ENCODE measurements at regions not wholly inside any gene's neighbourhood (a gene's known extent, or its start where the extent isn't known, plus 50 kb on each side); places are given as distances from the start of the nearest gene placed in this dataset.

DNA sequence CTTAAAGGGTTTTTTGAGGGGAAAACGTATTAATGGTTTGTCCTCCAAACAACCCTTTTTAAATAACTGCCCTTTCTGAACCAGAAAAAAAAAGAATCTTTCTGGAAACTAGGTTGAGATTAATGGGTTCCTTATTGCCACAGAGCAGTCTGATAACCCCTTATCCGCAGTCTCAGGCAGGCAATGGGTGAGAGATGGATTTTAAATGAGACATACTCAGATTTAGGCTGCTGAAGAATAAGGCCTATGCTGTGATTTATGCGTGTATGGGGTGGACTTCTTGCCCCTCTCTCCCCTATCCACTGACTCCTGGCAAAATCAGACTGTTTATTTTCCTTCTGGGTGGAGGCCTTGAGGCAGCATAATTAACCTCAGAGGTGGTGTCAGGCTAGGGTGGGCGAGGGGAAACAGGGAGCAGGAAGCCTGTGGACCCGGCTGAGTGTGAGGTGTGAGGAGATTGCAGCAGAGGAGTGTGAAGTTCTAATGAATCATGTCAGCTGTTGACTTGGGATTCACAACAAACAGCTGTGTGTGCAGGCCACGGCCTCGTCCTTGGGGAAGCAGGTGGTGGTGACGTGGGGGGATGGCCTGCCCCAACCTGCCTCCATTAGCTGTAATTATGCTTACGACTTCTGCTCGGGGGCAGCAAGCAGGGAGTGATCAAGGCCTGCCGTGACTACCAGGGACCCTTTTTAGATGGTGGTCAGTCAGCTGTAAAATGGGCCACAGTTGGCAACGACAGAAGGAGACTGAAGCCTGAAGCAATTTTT lies 196.4 kb downstream of the SEMA6A start:
- DNase-seq (ENCODE audit: low read depth) = no peak
- no peaks in the 10 kb centered on the region for H3K27me3 ChIP-seq (ENCODE audit: control insufficient read depth, insufficient read depth, low read length)
- H3K4me3 ChIP-seq (ENCODE audit: low read depth, low read length) = no peak overlapping the region
- H3K36me3 ChIP-seq (ENCODE audit: control insufficient read depth, insufficient read depth, low read length) = no peaks in the 10 kb centered on the region
- TF ChIP-seq, protein P1, sequence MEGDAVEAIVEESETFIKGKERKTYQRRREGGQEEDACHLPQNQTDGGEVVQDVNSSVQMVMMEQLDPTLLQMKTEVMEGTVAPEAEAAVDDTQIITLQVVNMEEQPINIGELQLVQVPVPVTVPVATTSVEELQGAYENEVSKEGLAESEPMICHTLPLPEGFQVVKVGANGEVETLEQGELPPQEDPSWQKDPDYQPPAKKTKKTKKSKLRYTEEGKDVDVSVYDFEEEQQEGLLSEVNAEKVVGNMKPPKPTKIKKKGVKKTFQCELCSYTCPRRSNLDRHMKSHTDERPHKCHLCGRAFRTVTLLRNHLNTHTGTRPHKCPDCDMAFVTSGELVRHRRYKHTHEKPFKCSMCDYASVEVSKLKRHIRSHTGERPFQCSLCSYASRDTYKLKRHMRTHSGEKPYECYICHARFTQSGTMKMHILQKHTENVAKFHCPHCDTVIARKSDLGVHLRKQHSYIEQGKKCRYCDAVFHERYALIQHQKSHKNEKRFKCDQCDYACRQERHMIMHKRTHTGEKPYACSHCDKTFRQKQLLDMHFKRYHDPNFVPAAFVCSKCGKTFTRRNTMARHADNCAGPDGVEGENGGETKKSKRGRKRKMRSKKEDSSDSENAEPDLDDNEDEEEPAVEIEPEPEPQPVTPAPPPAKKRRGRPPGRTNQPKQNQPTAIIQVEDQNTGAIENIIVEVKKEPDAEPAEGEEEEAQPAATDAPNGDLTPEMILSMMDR (IDR thresholded peaks at IDR 0.05; ENCODE audit: insufficient read depth, low read length, poor library complexity, severe bottlenecking) = no peak

- Histone ChIP-seq H3K4me3 (ENCODE audit: low read depth, low read length) (no peak overlapping the region), H3K27me3 (ENCODE audit: control insufficient read depth, insufficient read depth, low read length) (no peaks in the 10 kb centered on the region), H3K36me3 (ENCODE audit: control insufficient read depth, insufficient read depth, low read length) (no peaks in the 10 kb centered on the region)
- no peak for DNase-seq (ENCODE audit: low read depth)
- TF ChIP-seq, protein P1 (IDR thresholded peaks at IDR 0.05; ENCODE audit: insufficient read depth, low read length, poor library complexity, severe bottlenecking) = no peak
Observed at GRCh38 chr5:116377276-116378006, 197.2 kb downstream of the SEMA6A start.

DNA sequence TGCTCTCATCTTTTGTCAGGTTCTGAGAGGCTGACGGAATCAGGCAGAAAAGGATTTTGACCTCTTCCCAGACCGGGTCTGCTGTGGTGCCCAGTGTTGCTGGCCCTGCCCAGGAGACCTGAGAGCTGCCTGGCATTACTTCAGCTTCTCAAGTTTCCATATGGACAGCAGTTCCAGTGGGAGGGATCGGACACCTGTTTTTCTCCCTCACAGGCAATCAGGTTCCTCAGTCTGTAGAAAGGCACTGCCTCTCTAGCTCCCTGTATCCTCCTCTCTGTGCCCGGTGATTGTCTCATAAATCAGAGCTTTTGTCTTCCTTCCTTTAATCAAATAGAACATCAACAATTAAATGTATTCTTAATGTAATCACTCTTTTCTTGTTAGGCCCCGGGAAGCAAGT lies 198.7 kb downstream of the SEMA6A start:
- DNase-seq (ENCODE audit: low read depth) = no peak
- TF ChIP-seq, protein P1 (IDR thresholded peaks at IDR 0.05; ENCODE audit: insufficient read depth, low read length, poor library complexity, severe bottlenecking) = no peak
- Histone ChIP-seq H3K27me3 (ENCODE audit: control insufficient read depth, insufficient read depth, low read length) (no peaks in the 10 kb centered on the region), H3K4me3 (ENCODE audit: low read depth, low read length) (no peak overlapping the region), H3K36me3 (ENCODE audit: control insufficient read depth, insufficient read depth, low read length) (no peaks in the 10 kb centered on the region)

DNA sequence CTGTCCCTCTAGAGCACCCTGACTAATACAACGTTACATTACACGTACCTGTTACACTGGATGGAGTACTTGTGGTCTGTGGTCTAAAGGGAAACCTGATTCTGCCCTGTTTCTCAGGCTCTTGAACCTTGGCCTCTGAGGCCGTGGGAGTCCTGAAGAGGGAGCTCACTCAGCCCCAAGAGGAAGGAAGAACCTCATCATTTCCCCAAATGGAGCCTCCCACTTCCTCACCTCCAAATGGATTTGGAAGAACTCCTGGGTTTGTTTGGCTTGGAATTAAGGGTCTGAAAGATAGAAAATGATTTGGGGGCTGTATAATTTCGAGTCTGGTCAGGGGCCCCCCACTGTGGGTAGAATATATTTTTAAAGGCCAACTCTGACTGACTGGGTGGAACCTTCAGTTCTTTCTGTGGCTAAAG lies 200.2 kb downstream of the SEMA6A start:
- TF ChIP-seq, protein P1 (IDR thresholded peaks at IDR 0.05; ENCODE audit: insufficient read depth, low read length, poor library complexity, severe bottlenecking) = no peak
- no peak for DNase-seq (ENCODE audit: low read depth)
- Histone ChIP-seq H3K27me3 (ENCODE audit: control insufficient read depth, insufficient read depth, low read length) (no peaks in the 10 kb centered on the region), H3K4me3 (ENCODE audit: low read depth, low read length) (no peak overlapping the region), H3K36me3 (ENCODE audit: control insufficient read depth, insufficient read depth, low read length) (no peaks in the 10 kb centered on the region)

DNA sequence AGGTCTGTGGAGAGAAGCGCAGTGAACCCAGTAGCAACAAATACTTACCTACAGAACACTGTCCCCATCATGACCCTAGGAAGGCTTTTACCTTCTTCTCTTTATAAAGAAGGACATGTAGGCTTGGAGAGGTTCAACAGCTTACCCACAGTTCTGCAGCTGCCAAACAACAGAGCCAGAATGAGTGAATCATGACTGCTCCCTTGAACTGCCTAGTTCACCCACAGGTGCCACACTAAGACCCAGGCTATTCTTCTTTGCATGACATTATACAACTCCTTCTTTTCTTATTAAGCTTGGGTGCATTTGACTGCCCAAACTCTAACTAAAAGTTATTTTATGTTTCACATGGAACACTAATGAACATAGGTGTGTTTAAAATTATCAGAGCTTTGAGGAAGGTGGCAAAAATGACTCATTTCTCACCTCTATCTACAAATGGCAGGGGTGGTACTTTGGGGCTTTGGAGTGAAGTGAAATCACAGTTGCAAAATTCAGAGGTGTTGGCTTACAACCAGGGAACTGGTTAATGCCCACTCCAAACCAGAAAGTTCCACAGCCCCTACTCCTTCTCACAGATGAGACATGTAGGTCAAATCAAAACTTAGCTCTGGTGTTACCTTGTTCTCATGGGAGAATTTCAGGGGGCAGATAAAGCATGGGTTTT lies 201.6 kb downstream of the SEMA6A start:
- Histone ChIP-seq H3K4me3 (ENCODE audit: low read depth, low read length) (no peak overlapping the region), H3K36me3 (ENCODE audit: control insufficient read depth, insufficient read depth, low read length) (no peaks in the 10 kb centered on the region), H3K27me3 (ENCODE audit: control insufficient read depth, insufficient read depth, low read length) (no peaks in the 10 kb centered on the region)
- DNase-seq (ENCODE audit: low read depth) = no peak
- TF ChIP-seq, protein P1 (IDR thresholded peaks at IDR 0.05; ENCODE audit: insufficient read depth, low read length, poor library complexity, severe bottlenecking) = no peak

Data from kidney epithelial cell (primary cell).